HL-60 (cell line): ENCODE measurements at regions not wholly inside any gene's neighbourhood (a gene's known extent, or its start where the extent isn't known, plus 50 kb on each side); places are given as distances from the start of the nearest gene placed in this dataset.

Experiments used
- DNase-seq, 2 experiments: peaks; one replicate each; pipeline ENCODE4 v3.0.0-alpha.2; 2010 to 2020; ENCODE audit warnings: low read depth in 1 of 2, low spot score in 1 of 2
- H3K27ac ChIP-seq: fragments of 250-450 bp; sonication (Bioruptor Pico); replicated peaks from 2 replicates; pipeline ENCODE4 v1.5.1; 2020; ENCODE audit warnings: mild to moderate bottlenecking, moderate library complexity
- H3K27me3 ChIP-seq: fragments of 250-450 bp; sonication (Bioruptor Pico); 2 replicates; pipeline ENCODE4 v1.5.1; 2021; ENCODE audit warnings: mild to moderate bottlenecking, moderate library complexity; ENCODE audit not compliant: insufficient read depth, poor library complexity, severe bottlenecking
- H3K4me3 ChIP-seq: replicated peaks from 2 replicates; pipeline ENCODE4 v1.5.1; 2011; ENCODE audit warnings: mild to moderate bottlenecking, control low read depth, low read length; ENCODE audit not compliant: insufficient read depth
- CTCF ChIP-seq: IDR thresholded peaks from one replicate; pipeline ENCODE4 v1.5.1; 2011; ENCODE audit warnings: low read length, control low read depth, inconsistent platforms; ENCODE audit not compliant: insufficient read depth
- GABPA ChIP-seq: IDR thresholded peaks from 2 replicates; pipeline ENCODE4 v1.6.1; 2012; ENCODE audit warnings: low read depth
- POLR2AphosphoS5 ChIP-seq: IDR thresholded peaks from 2 replicates; pipeline ENCODE4 v1.6.1; 2012; ENCODE audit warnings: low read depth
- REST ChIP-seq: IDR thresholded peaks from 2 replicates; pipeline ENCODE4 v1.6.1; 2012; ENCODE audit warnings: low read depth; ENCODE audit not compliant: insufficient replicate concordance
- SPI1 ChIP-seq: IDR thresholded peaks from 2 replicates; pipeline ENCODE4 v1.6.1; 2012; ENCODE audit warnings: low read depth, mild to moderate bottlenecking, borderline replicate concordance

GRCh38 chr3:30309961-30310954 lies 296.1 kb upstream of the TGFBR2 start:
- no peak overlapping the region for H3K4me3 ChIP-seq
- no peak for DNase-seq
- H3K27me3 ChIP-seq = no peaks in the 10 kb centered on the region
- H3K27ac ChIP-seq = no peak overlapping the region
- TF ChIP-seq REST = no peak
- TF ChIP-seq GABPA = no peak
- TF ChIP-seq CTCF = no peak
- TF ChIP-seq SPI1 = no peak
- TF ChIP-seq POLR2AphosphoS5 = no peak

GRCh38 chr3:30311781-30312180 lies 294.6 kb upstream of the TGFBR2 start:
- Histone ChIP-seq H3K27me3 (no peaks in the 10 kb centered on the region), H3K4me3 (no peak overlapping the region), H3K27ac (no peak overlapping the region)
- TF ChIP-seq POLR2AphosphoS5 (no peak), SPI1 (no peak)
- no peak for DNase-seq

GRCh38 chr3:30313840-30314239 lies 292.6 kb upstream of the TGFBR2 start:
- H3K27me3 ChIP-seq = no peaks in the 10 kb centered on the region
- DNase-seq = no peak
- H3K27ac ChIP-seq = no peak overlapping the region
- no peak overlapping the region for H3K4me3 ChIP-seq
- no peak for TF ChIP-seq SPI1
- no peak for TF ChIP-seq POLR2AphosphoS5
- TF ChIP-seq CTCF = no peak
- no peak for TF ChIP-seq GABPA
- no peak for TF ChIP-seq REST

GRCh38 chr3:30314757-30315325 lies 291.6 kb upstream of the TGFBR2 start:
- H3K27ac ChIP-seq = no peak overlapping the region
- no peak for DNase-seq
- no peak overlapping the region for H3K4me3 ChIP-seq
- no peak for TF ChIP-seq CTCF
- no peak for TF ChIP-seq POLR2AphosphoS5
- no peaks in the 10 kb centered on the region for H3K27me3 ChIP-seq
